ENCODE measurements at regions not wholly inside any gene's neighbourhood (a gene's known extent, or its start where the extent isn't known, plus 50 kb on each side); places are given as distances from the start of the nearest gene placed in this dataset.
A peak's percentile ranks its signal among the peaks of the same experiment; 100 is the strongest.
"Not testable (repeated sequence)": the region's sequence is repeated elsewhere in the genome, so short reads cannot be mapped to it uniquely, and the experiment has no call there.

GRCh38 chr15:30729880-30730590, 104.1 kb downstream of the ARHGAP11B start:
- H3K36me3 ChIP-seq; H3K4me3 ChIP-seq; intact Hi-C loops (cut with DNase I); H3K9me3 ChIP-seq; DNase-seq (ENCODE audit: low spot score in 2 of 2); H3K4me1 ChIP-seq; H3K27ac ChIP-seq; H3K27me3 ChIP-seq: not testable (repeated sequence)

- H3K4me3 ChIP-seq; DNase-seq (ENCODE audit: low spot score in 2 of 2); H3K27me3 ChIP-seq; H3K9me3 ChIP-seq; H3K27ac ChIP-seq; intact Hi-C loops (cut with DNase I); H3K36me3 ChIP-seq; H3K4me1 ChIP-seq: not testable (repeated sequence)
These were observed 104.7 kb downstream of the ARHGAP11B start for GRCh38 chr15:30730633-30731032.

GRCh38 chr15:30732100-30732499, 106.2 kb downstream of the ARHGAP11B start:
- H3K36me3 ChIP-seq; H3K9me3 ChIP-seq; DNase-seq (ENCODE audit: low spot score in 2 of 2); H3K27me3 ChIP-seq; H3K27ac ChIP-seq; H3K4me1 ChIP-seq; intact Hi-C loops (cut with DNase I); H3K4me3 ChIP-seq: not testable (repeated sequence)

- H3K36me3 ChIP-seq; intact Hi-C loops (cut with DNase I); H3K27me3 ChIP-seq; H3K4me3 ChIP-seq; H3K4me1 ChIP-seq; H3K9me3 ChIP-seq; DNase-seq (ENCODE audit: low spot score in 2 of 2); H3K27ac ChIP-seq: not testable (repeated sequence)
These were observed 110.1 kb downstream of the ARHGAP11B start for GRCh38 chr15:30735884-30736564.

- H3K27me3 ChIP-seq; H3K9me3 ChIP-seq; H3K4me1 ChIP-seq; DNase-seq (ENCODE audit: low spot score in 2 of 2); H3K4me3 ChIP-seq; H3K27ac ChIP-seq; H3K36me3 ChIP-seq; intact Hi-C loops (cut with DNase I): not testable (repeated sequence)
These were observed 116.9 kb downstream of the ARHGAP11B start for GRCh38 chr15:30742796-30743195.

- H3K4me1 ChIP-seq; H3K27ac ChIP-seq; H3K9me3 ChIP-seq; H3K4me3 ChIP-seq; DNase-seq (ENCODE audit: low spot score in 2 of 2); intact Hi-C loops (cut with DNase I); H3K36me3 ChIP-seq; H3K27me3 ChIP-seq: not testable (repeated sequence)
These were observed 123.1 kb downstream of the ARHGAP11B start for GRCh38 chr15:30749048-30749447.

GRCh38 chr15:30755036-30755687, 129.2 kb downstream of the ARHGAP11B start:
- H3K4me1 ChIP-seq; H3K4me3 ChIP-seq; H3K36me3 ChIP-seq; H3K27me3 ChIP-seq; intact Hi-C loops (cut with DNase I); H3K27ac ChIP-seq; H3K9me3 ChIP-seq: not testable (repeated sequence)
- DNase-seq (ENCODE audit: low spot score in 2 of 2): peak in 1 of 2 donors; percentile 71
- TF ChIP-seq CTCF (IDR thresholded peaks at IDR 0.05): peak in 1 of 3 experiments; percentile 42

GRCh38 chr15:30760633-30761032, 134.7 kb downstream of the ARHGAP11B start:
- H3K4me3 ChIP-seq; H3K27me3 ChIP-seq; intact Hi-C loops (cut with DNase I); H3K27ac ChIP-seq; H3K9me3 ChIP-seq; DNase-seq (ENCODE audit: low spot score in 2 of 2); H3K4me1 ChIP-seq; H3K36me3 ChIP-seq: not testable (repeated sequence)

- intact Hi-C loops (cut with DNase I); H3K27me3 ChIP-seq; H3K4me1 ChIP-seq; H3K4me3 ChIP-seq; H3K36me3 ChIP-seq; DNase-seq (ENCODE audit: low spot score in 2 of 2); H3K9me3 ChIP-seq; H3K27ac ChIP-seq: not testable (repeated sequence)
These were observed 135.4 kb downstream of the ARHGAP11B start for GRCh38 chr15:30761365-30761764.

- intact Hi-C loops (cut with DNase I); H3K36me3 ChIP-seq; H3K4me3 ChIP-seq; H3K27me3 ChIP-seq; H3K9me3 ChIP-seq; DNase-seq (ENCODE audit: low spot score in 2 of 2); H3K27ac ChIP-seq; H3K4me1 ChIP-seq: not testable (repeated sequence)
These were observed 134.2 kb upstream of the FAN1 start for GRCh38 chr15:30769390-30770124.
